ENCODE measurements at regions not wholly inside any gene's neighbourhood (a gene's known extent, or its start where the extent isn't known, plus 50 kb on each side); places are given as distances from the start of the nearest gene placed in this dataset.

GRCh38 chr5:67902497-67902830, 313.1 kb upstream of the PIK3R1 start:
- Mint-ChIP-seq H3K27ac (no peak overlapping the region), H3K27me3 (peaks cover 2% of the 10 kb centered on the region), H3K4me3 (no peak overlapping the region), H3K9me3 (no peaks in the 10 kb centered on the region), H3K36me3 (ENCODE audit: low read depth) (no peaks in the 10 kb centered on the region), H3K4me1 (no peaks in the 10 kb centered on the region)
- no peak for DNase-seq
- TF ChIP-seq CTCF (IDR thresholded peaks at IDR 0.05), result no peak
- ChIA-PET CTCF (no interaction called here), POLR2A (no interaction called here)
- intact Hi-C loops (cut with micrococcal nuclease), result no loop called here
- no peak for ATAC-seq (ENCODE audit: low read depth)

GRCh38 chr5:67901814-67902496, 313.6 kb upstream of the PIK3R1 start:
- TF ChIP-seq CTCF (IDR thresholded peaks at IDR 0.05), result no peak
- no peak overlapping the region for H3K27ac Mint-ChIP-seq
- H3K4me3 Mint-ChIP-seq, result no peak overlapping the region
- DNase-seq (no peak), ATAC-seq (ENCODE audit: low read depth) (no peak)
- ChIA-PET POLR2A (no interaction called here), CTCF (no interaction called here)
- intact Hi-C loops (cut with micrococcal nuclease), result no loop called here
- H3K36me3 Mint-ChIP-seq (ENCODE audit: low read depth), result no peaks in the 10 kb centered on the region
- no peaks in the 10 kb centered on the region for H3K9me3 Mint-ChIP-seq
- no peaks in the 10 kb centered on the region for H3K4me1 Mint-ChIP-seq
- peaks cover 2% of the 10 kb centered on the region for H3K27me3 Mint-ChIP-seq

- peaks cover 4% of the 10 kb centered on the region for H3K9me3 Mint-ChIP-seq
- intact Hi-C loops (cut with micrococcal nuclease), result no loop called here
- no peaks in the 10 kb centered on the region for H3K36me3 Mint-ChIP-seq (ENCODE audit: low read depth)
- ChIA-PET POLR2A (no interaction called here), CTCF (no interaction called here)
- no peak overlapping the region for H3K27ac Mint-ChIP-seq
- peaks cover 4% of the 10 kb centered on the region for H3K4me1 Mint-ChIP-seq
- H3K4me3 Mint-ChIP-seq, result no peak overlapping the region
- peaks cover 2% of the 10 kb centered on the region for H3K27me3 Mint-ChIP-seq
- TF ChIP-seq CTCF (IDR thresholded peaks at IDR 0.05), result no peak
- DNase-seq (no peak), ATAC-seq (ENCODE audit: low read depth) (no peak)
These were observed 315.0 kb upstream of the PIK3R1 start for GRCh38 chr5:67900514-67900913.

GRCh38 chr5:67897980-67898379, 317.6 kb upstream of the PIK3R1 start:
- H3K27ac Mint-ChIP-seq, result no peak overlapping the region
- ATAC-seq (ENCODE audit: low read depth), result no peak
- peaks cover 4% of the 10 kb centered on the region for H3K4me1 Mint-ChIP-seq
- no peak overlapping the region for H3K4me3 Mint-ChIP-seq
- H3K9me3 Mint-ChIP-seq, result peaks cover 4% of the 10 kb centered on the region
- DNase-seq, result no peak
- TF ChIP-seq CTCF (IDR thresholded peaks at IDR 0.05), result no peak
- intact Hi-C loops (cut with micrococcal nuclease), result no loop called here
- H3K36me3 Mint-ChIP-seq (ENCODE audit: low read depth), result no peaks in the 10 kb centered on the region
- H3K27me3 Mint-ChIP-seq, result no peaks in the 10 kb centered on the region
- POLR2A ChIA-PET, result no interaction called here
- CTCF ChIA-PET, result no interaction called here

GRCh38 chr5:67897431-67897830, 318.1 kb upstream of the PIK3R1 start:
- Mint-ChIP-seq H3K36me3 (ENCODE audit: low read depth) (no peaks in the 10 kb centered on the region), H3K27ac (no peak overlapping the region), H3K9me3 (peaks cover 4% of the 10 kb centered on the region), H3K4me1 (peaks cover 4% of the 10 kb centered on the region), H3K4me3 (no peak overlapping the region), H3K27me3 (no peaks in the 10 kb centered on the region)
- TF ChIP-seq CTCF (IDR thresholded peaks at IDR 0.05), result no peak
- POLR2A ChIA-PET, result no interaction called here
- CTCF ChIA-PET, result no interaction called here
- ATAC-seq (ENCODE audit: low read depth) (no peak), DNase-seq (no peak)
- intact Hi-C loops (cut with micrococcal nuclease), result no loop called here

All from activated B cell treated with CpG ODN at 0.5 μM for 24 hours (primary cell).